ENCODE measurements at regions not wholly inside any gene's neighbourhood (a gene's known extent, or its start where the extent isn't known, plus 50 kb on each side); places are given as distances from the start of the nearest gene placed in this dataset.

- no peak for DNase-seq (ENCODE audit: low read depth, low spot score)
Measured at GRCh38 chr6:8707956-8708772, 272.8 kb upstream of the SLC35B3 start.

GRCh38 chr6:8707369-8707768 is 272.0 kb upstream of the SLC35B3 start:
- no peak overlapping the region for H3K27ac ChIP-seq (ENCODE audit: low read depth, low read length)
- no peak for DNase-seq (ENCODE audit: low read depth, low spot score)
- POLR2A ChIA-PET = no interaction called here
- CTCF ChIA-PET = no interaction called here
- H3K27me3 ChIP-seq (ENCODE audit: control insufficient read depth, insufficient read depth, low read length) = no peaks in the 10 kb centered on the region
- H3K4me3 ChIP-seq (ENCODE audit: low read depth, low read length) = no peak overlapping the region
- H3K9me3 ChIP-seq (ENCODE audit: control insufficient read depth, insufficient read depth, low read length) = peaks cover 7% of the 10 kb centered on the region; the same call in 1 of the 2 replicates
- TF ChIP-seq CTCF (IDR thresholded peaks at IDR 0.05; ENCODE audit: low read depth, low read length) = no peak

More at GRCh38 chr6:8707956-8708772, 272.8 kb upstream of the SLC35B3 start:
- ChIA-PET CTCF (no interaction called here), POLR2A (no interaction called here)
- Histone ChIP-seq H3K4me3 (ENCODE audit: low read depth, low read length) (no peak overlapping the region), H3K9me3 (ENCODE audit: control insufficient read depth, insufficient read depth, low read length) (peaks cover 7% of the 10 kb centered on the region; the same call in 1 of the 2 replicates), H3K27me3 (ENCODE audit: control insufficient read depth, insufficient read depth, low read length) (no peaks in the 10 kb centered on the region), H3K27ac (ENCODE audit: low read depth, low read length) (no peak overlapping the region)
- TF ChIP-seq CTCF (IDR thresholded peaks at IDR 0.05; ENCODE audit: low read depth, low read length) = no peak

- POLR2A ChIA-PET = no interaction called here
- no peak overlapping the region for H3K27ac ChIP-seq (ENCODE audit: low read depth, low read length)
- no peak for DNase-seq (ENCODE audit: low read depth, low spot score)
- H3K4me3 ChIP-seq (ENCODE audit: low read depth, low read length) = no peak overlapping the region
- CTCF ChIA-PET = no interaction called here
- no peak for TF ChIP-seq CTCF (IDR thresholded peaks at IDR 0.05; ENCODE audit: low read depth, low read length)
- peaks cover 10% of the 10 kb centered on the region; the same call in 1 of the 2 replicates for H3K9me3 ChIP-seq (ENCODE audit: control insufficient read depth, insufficient read depth, low read length)
- H3K27me3 ChIP-seq (ENCODE audit: control insufficient read depth, insufficient read depth, low read length) = no peaks in the 10 kb centered on the region
Measured at GRCh38 chr6:8705435-8706020, 270.2 kb upstream of the SLC35B3 start.

GRCh38 chr6:8703059-8703458 is 267.7 kb upstream of the SLC35B3 start:
- Histone ChIP-seq H3K27me3 (ENCODE audit: control insufficient read depth, insufficient read depth, low read length) (no peaks in the 10 kb centered on the region), H3K4me3 (ENCODE audit: low read depth, low read length) (no peak overlapping the region), H3K9me3 (ENCODE audit: control insufficient read depth, insufficient read depth, low read length) (peaks cover 9% of the 10 kb centered on the region; the same call in 1 of the 2 replicates), H3K27ac (ENCODE audit: low read depth, low read length) (no peak overlapping the region)
- TF ChIP-seq CTCF (IDR thresholded peaks at IDR 0.05; ENCODE audit: low read depth, low read length) = no peak
- ChIA-PET CTCF (no interaction called here), POLR2A (no interaction called here)
- DNase-seq (ENCODE audit: low read depth, low spot score) = no peak

GRCh38 chr6:8688821-8689220 is 253.5 kb upstream of the SLC35B3 start:
- H3K27me3 ChIP-seq (ENCODE audit: control insufficient read depth, insufficient read depth, low read length) = no peaks in the 10 kb centered on the region
- POLR2A ChIA-PET = no interaction called here
- CTCF ChIA-PET = no interaction called here

More at GRCh38 chr6:8688821-8689220, 253.5 kb upstream of the SLC35B3 start:
- no peak for DNase-seq (ENCODE audit: low read depth, low spot score)
- Histone ChIP-seq H3K4me3 (ENCODE audit: low read depth, low read length) (no peak overlapping the region), H3K9me3 (ENCODE audit: control insufficient read depth, insufficient read depth, low read length) (peaks cover 17% of the 10 kb centered on the region; the same call in 1 of the 2 replicates), H3K27ac (ENCODE audit: low read depth, low read length) (no peak overlapping the region)
- TF ChIP-seq CTCF (IDR thresholded peaks at IDR 0.05; ENCODE audit: low read depth, low read length) = no peak
